Breast epithelium (tissue), 4 donors: ENCODE measurements at regions not wholly inside any gene's neighbourhood (a gene's known extent, or its start where the extent isn't known, plus 50 kb on each side); places are given as distances from the start of the nearest gene placed in this dataset.

Experiments
- DNase-seq, 2 donors: peaks; one replicate each; pipeline ENCODE4 v3.0.0-alpha.2; 2019; ENCODE audit warnings: low spot score in 2 of 2
- H3K27ac ChIP-seq, 2 donors: fragments of 200-600 bp; sonication (generic) in 1 of 2; one replicate each; pipeline ENCODE4 v1.5.1; 2016 to 2019; ENCODE audit warnings: mild to moderate bottlenecking in 1 of 2
- H3K27me3 ChIP-seq, 2 donors: fragments of 200-600 bp; sonication (generic) in 1 of 2; one replicate each; pipeline versions ENCODE4 v1.5.1 to v1.6.0; 2017 to 2019; ENCODE audit warnings: control low read depth in 1 of 2, mild to moderate bottlenecking in 1 of 2
- H3K36me3 ChIP-seq: fragments of 200-600 bp; one replicate; pipeline ENCODE4 v1.5.1; 2019
- H3K4me1 ChIP-seq, 2 donors: fragments of 200-600 bp; sonication (generic); one replicate each; pipeline ENCODE4 v1.5.1; 2016 to 2019; ENCODE audit warnings: control low read depth in 1 of 2
- H3K4me3 ChIP-seq, 3 donors: fragments of 200-600 bp; sonication (generic); 1 replicate in 2 of 3; 2 replicates in 1 of 3; pipeline ENCODE4 v1.5.1; 2016 to 2019; ENCODE audit warnings: mild to moderate bottlenecking in 3 of 3, moderate library complexity in 2 of 3
- H3K9me3 ChIP-seq, 2 donors: fragments of 200-600 bp; sonication (generic) in 1 of 2; one replicate each; pipeline ENCODE4 v1.5.1; 2016 to 2019; ENCODE audit warnings: control low read depth in 1 of 2
- POLR2A ChIP-seq: fragments of 450-650 bp; IDR thresholded peaks from one replicate; pipeline ENCODE4 v1.6.1; 2016; ENCODE audit warnings: antibody characterized with exemption, mild to moderate bottlenecking, moderate library complexity
- POLR2AphosphoS5 ChIP-seq, 3 donors: sonication (generic); formaldehyde crosslinking; IDR thresholded peaks; one replicate each; pipeline ENCODE4 v1.6.1; 2017; ENCODE audit warnings: antibody characterized with exemption in 3 of 3
- intact Hi-C: fragments of 100-400 bp; cut with DNase I; formaldehyde crosslinking; loops from one replicate; pipeline ENCODE4 v1.15.1; 2023; ENCODE audit warnings: low total_unique reads
- TF ChIP-seq, protein P1 (sequence below), 3 donors: fragments of 450-650 bp; IDR thresholded peaks; one replicate each; pipeline ENCODE4 v1.5.1; 2016 to 2017; ENCODE audit warnings: antibody characterized with exemption in 3 of 3, mild to moderate bottlenecking in 3 of 3, moderate library complexity in 3 of 3

DNA sequence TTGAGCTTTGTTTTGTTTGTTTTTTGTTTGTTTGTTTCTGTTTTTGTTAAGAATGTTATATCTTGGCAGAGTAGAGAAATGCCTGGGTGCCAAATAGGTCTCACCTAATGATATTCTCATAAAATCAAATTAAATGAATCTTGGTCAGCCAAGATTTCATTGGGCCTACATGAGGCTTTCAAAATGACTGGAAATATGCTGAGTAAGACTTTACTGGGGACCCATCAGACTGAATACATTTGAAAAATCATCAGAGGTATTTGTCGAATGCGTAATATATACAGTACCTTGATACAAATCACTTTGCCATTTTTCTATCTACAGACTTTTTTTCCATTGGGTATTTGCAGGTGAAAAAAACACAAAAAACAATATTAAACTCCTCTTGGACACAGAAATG, 480.8 kb downstream of the CDH2 start:
- no peaks in the 10 kb centered on the region for H3K9me3 ChIP-seq
- intact Hi-C loops: no loop called here
- no peaks in the 10 kb centered on the region for H3K27me3 ChIP-seq
- H3K4me3 ChIP-seq: no peak overlapping the region
- no peak for TF ChIP-seq POLR2A
- TF ChIP-seq, protein P1, sequence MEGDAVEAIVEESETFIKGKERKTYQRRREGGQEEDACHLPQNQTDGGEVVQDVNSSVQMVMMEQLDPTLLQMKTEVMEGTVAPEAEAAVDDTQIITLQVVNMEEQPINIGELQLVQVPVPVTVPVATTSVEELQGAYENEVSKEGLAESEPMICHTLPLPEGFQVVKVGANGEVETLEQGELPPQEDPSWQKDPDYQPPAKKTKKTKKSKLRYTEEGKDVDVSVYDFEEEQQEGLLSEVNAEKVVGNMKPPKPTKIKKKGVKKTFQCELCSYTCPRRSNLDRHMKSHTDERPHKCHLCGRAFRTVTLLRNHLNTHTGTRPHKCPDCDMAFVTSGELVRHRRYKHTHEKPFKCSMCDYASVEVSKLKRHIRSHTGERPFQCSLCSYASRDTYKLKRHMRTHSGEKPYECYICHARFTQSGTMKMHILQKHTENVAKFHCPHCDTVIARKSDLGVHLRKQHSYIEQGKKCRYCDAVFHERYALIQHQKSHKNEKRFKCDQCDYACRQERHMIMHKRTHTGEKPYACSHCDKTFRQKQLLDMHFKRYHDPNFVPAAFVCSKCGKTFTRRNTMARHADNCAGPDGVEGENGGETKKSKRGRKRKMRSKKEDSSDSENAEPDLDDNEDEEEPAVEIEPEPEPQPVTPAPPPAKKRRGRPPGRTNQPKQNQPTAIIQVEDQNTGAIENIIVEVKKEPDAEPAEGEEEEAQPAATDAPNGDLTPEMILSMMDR (IDR thresholded peaks at IDR 0.05): no peak
- TF ChIP-seq POLR2AphosphoS5 (IDR thresholded peaks at IDR 0.05): no peak
- H3K4me1 ChIP-seq: no peaks in the 10 kb centered on the region
- no peaks in the 10 kb centered on the region for H3K36me3 ChIP-seq
- DNase-seq: no peak
- no peak overlapping the region for H3K27ac ChIP-seq

- DNase-seq: no peak
- Histone ChIP-seq H3K9me3 (no peaks in the 10 kb centered on the region), H3K27ac (no peak overlapping the region), H3K4me3 (no peak overlapping the region), H3K36me3 (no peaks in the 10 kb centered on the region), H3K4me1 (no peaks in the 10 kb centered on the region), H3K27me3 (no peaks in the 10 kb centered on the region)
- TF ChIP-seq POLR2AphosphoS5 (IDR thresholded peaks at IDR 0.05) (no peak), POLR2A (no peak)
- TF ChIP-seq, protein P1 (IDR thresholded peaks at IDR 0.05): no peak
- intact Hi-C loops: no loop called here
Measured at GRCh38 chr18:27695503-27695902, 481.4 kb downstream of the CDH2 start.

GRCh38 chr18:27695052-27695451, 481.9 kb downstream of the CDH2 start:
- TF ChIP-seq, protein P1 (IDR thresholded peaks at IDR 0.05): no peak
- TF ChIP-seq POLR2A (no peak), POLR2AphosphoS5 (IDR thresholded peaks at IDR 0.05) (no peak)
- intact Hi-C loops: no loop called here
- no peaks in the 10 kb centered on the region for H3K4me1 ChIP-seq
- no peaks in the 10 kb centered on the region for H3K36me3 ChIP-seq
- no peak for DNase-seq
- H3K9me3 ChIP-seq: no peaks in the 10 kb centered on the region
- H3K27ac ChIP-seq: no peak overlapping the region
- H3K4me3 ChIP-seq: no peak overlapping the region
- H3K27me3 ChIP-seq: no peaks in the 10 kb centered on the region

GRCh38 chr18:27688581-27688980, 488.3 kb downstream of the CDH2 start:
- Histone ChIP-seq H3K4me1 (no peaks in the 10 kb centered on the region), H3K27ac (no peak overlapping the region), H3K9me3 (peaks cover 0 to 12% of the 10 kb centered on the region in 2 donors), H3K36me3 (no peaks in the 10 kb centered on the region), H3K27me3 (no peaks in the 10 kb centered on the region), H3K4me3 (no peak overlapping the region)
- no peak for DNase-seq
- TF ChIP-seq POLR2A: no peak
- TF ChIP-seq, protein P1 (IDR thresholded peaks at IDR 0.05): no peak
- no peak for TF ChIP-seq POLR2AphosphoS5 (IDR thresholded peaks at IDR 0.05)
- intact Hi-C loops: no loop called here

DNA sequence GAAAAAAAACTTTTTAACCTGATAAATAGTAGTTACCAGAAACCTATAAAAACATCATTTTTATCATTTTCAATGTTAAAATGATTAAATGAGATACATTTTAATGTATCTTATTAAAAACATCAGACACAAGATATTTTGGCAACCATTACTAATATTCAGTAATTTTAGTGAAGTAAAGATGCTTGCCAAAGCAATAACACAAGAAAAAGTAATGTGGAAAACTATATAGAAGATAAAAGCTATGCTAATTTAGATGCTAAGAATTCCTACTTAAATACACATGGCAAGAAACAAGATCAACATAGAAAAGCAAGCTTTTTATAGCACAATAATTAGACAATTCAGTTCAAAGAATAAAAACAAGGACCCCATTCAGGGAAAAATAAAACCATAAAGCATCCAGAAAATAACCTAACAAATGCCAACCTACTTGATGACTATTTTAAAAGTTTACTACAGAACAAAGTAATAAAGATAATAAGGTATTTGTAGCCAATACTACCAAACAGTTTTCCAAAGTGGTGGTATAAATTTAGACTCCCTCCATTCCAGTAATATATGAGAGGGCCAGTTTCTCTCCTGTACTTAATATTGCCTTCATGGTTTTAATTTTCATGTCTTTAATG, 489.5 kb downstream of the CDH2 start:
- Histone ChIP-seq H3K27ac (no peak overlapping the region), H3K4me3 (no peak overlapping the region), H3K36me3 (no peaks in the 10 kb centered on the region), H3K9me3 (peaks cover 0 to 12% of the 10 kb centered on the region in 2 donors), H3K4me1 (no peaks in the 10 kb centered on the region), H3K27me3 (no peaks in the 10 kb centered on the region)
- intact Hi-C loops: no loop called here
- TF ChIP-seq, protein P1 (IDR thresholded peaks at IDR 0.05): no peak
- TF ChIP-seq POLR2AphosphoS5 (IDR thresholded peaks at IDR 0.05) (no peak), POLR2A (no peak)
- DNase-seq: no peak
